AG04450 (cell line): ENCODE measurements at regions not wholly inside any gene's neighbourhood (a gene's known extent, or its start where the extent isn't known, plus 50 kb on each side); places are given as distances from the start of the nearest gene placed in this dataset.

ENCODE experiments used
- CTCF ChIA-PET: fragments of 300-600, 350-600 bp; formaldehyde crosslinking; extraction: SDS; loops from one replicate; lab custom pipeline; 2022; ENCODE audit warnings: antibody characterized with exemption, inconsistent platforms; lab: Charles Lee
- POLR2A ChIA-PET: fragments of 350-600 bp; formaldehyde crosslinking; extraction: SDS; loops from one replicate; lab custom pipeline; 2021; ENCODE audit warnings: antibody characterized with exemption, inconsistent platforms; lab: Yijun Ruan, JAX
- DNase-seq: peaks from one replicate; pipeline ENCODE4 v3.0.0-alpha.2; 2011; ENCODE audit warnings: low read depth, low spot score
- H3K27ac ChIP-seq: one replicate; pipeline ENCODE4 v1.5.1; 2012; ENCODE audit warnings: low read depth, low read length, control low read depth
- H3K27me3 ChIP-seq: one replicate; pipeline ENCODE4 v1.6.0; 2012; ENCODE audit warnings: low read length; ENCODE audit not compliant: control insufficient read depth, insufficient read depth
- H3K4me3 ChIP-seq: 2 replicates; pipeline ENCODE4 v1.5.1; 2011; ENCODE audit warnings: mild to moderate bottlenecking, low read depth, low read length, control low read depth
- H3K9me3 ChIP-seq: 2 replicates; pipeline ENCODE4 v1.5.1; 2012; ENCODE audit warnings: low read length; ENCODE audit not compliant: control insufficient read depth, insufficient read depth
- TF ChIP-seq, protein P1 (sequence below): IDR thresholded peaks from 2 replicates; pipeline ENCODE4 v1.5.1; 2011; ENCODE audit warnings: low read depth, low read length, control low read depth, inconsistent platforms

DNA sequence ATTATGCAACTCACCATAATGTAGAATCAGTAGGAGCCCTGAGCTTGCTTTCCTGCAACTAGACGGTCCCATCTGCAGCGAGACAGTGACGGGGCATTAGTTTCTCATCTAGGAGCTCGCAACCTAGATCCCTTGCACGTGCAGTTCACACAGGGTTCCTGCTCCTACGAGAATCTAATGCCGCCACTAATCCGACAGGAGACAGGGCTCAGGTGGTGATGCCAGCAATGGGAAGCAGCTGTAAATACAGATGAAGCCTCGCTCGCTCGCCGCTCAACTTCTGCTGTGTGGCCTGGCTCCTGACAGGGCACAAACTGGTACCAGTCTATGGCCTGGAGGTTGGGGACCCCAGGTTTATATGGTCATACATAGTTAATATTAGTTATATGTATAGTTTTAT lies 394.5 kb downstream of the NPIPA8 start:
- Histone ChIP-seq H3K27me3 (no peaks in the 10 kb centered on the region), H3K27ac (no peak overlapping the region), H3K9me3 (no peaks in the 10 kb centered on the region; the same call in 1 of the 2 replicates), H3K4me3 (no peak overlapping the region)
- no peak for DNase-seq
- ChIA-PET CTCF (no interaction called here), POLR2A (no interaction called here)
- TF ChIP-seq, protein P1, sequence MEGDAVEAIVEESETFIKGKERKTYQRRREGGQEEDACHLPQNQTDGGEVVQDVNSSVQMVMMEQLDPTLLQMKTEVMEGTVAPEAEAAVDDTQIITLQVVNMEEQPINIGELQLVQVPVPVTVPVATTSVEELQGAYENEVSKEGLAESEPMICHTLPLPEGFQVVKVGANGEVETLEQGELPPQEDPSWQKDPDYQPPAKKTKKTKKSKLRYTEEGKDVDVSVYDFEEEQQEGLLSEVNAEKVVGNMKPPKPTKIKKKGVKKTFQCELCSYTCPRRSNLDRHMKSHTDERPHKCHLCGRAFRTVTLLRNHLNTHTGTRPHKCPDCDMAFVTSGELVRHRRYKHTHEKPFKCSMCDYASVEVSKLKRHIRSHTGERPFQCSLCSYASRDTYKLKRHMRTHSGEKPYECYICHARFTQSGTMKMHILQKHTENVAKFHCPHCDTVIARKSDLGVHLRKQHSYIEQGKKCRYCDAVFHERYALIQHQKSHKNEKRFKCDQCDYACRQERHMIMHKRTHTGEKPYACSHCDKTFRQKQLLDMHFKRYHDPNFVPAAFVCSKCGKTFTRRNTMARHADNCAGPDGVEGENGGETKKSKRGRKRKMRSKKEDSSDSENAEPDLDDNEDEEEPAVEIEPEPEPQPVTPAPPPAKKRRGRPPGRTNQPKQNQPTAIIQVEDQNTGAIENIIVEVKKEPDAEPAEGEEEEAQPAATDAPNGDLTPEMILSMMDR: no peak

DNA sequence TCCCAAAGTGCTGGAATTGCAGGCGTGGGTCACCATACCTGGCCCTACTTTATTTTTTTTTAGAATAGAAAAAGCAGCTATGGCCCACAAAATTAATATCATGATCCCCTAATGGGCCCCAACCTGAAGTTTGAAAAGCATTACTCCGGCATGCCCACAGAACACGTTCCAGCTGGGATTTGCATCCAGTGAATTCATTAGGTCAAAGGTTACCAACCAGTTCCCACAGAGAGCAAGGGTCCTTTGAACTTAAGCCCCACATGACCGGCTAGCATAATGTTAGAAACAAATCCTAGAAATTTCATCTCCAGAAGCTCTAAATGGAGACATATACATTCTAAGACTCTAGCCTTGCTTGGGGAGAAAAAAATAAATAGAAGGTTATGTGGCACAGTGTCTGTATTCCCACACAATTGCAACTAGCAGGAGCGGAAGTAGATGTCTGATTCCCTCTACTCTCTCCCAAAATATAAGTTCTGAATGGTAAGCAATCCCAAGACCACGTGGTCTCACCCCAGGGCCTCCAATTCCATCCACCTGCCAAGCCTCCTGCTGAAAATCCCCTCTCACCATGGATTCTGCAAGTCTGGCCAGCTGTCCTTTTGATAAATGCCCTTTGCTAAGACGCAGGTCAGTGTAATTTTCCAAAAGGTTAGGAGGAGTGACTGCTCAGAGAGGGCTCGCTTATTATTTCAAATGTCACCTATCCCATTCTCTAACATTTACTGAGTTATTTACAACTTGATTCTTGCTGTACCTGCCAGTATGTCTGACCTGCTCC lies 395.8 kb downstream of the NPIPA8 start:
- POLR2A ChIA-PET: no interaction called here
- H3K9me3 ChIP-seq: no peaks in the 10 kb centered on the region
- no peak for DNase-seq
- no peaks in the 10 kb centered on the region for H3K27me3 ChIP-seq
- TF ChIP-seq, protein P1: no peak
- no peak overlapping the region for H3K27ac ChIP-seq
- no peak overlapping the region for H3K4me3 ChIP-seq
- CTCF ChIA-PET: interaction anchor here (1.1 kb wide), 1 partner anchor 19 kb away, joined by 4 read pairs; no protein-coding TSS in a partner anchor

DNA sequence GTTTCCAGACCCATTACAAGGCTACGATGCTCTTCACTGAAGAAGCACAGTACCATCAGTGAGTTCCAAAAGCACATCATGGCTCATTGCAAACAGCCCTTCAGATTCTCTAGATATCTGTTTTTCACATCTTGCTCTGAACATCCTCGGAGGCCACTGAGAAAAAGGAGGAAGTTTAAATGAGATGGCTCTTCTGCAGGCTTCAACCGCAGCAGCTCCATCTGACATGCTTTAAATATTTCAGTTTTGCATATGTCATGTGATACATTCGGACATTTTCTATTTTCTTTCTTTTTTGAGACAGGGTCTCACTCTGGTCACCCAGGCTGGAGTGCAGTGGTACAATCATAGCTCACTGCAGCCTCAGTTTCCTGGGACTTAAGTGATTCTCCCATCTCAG lies 396.8 kb downstream of the NPIPA8 start:
- ChIA-PET CTCF (no interaction called here), POLR2A (no interaction called here)
- H3K4me3 ChIP-seq: no peak overlapping the region
- no peak for DNase-seq
- no peaks in the 10 kb centered on the region for H3K27me3 ChIP-seq
- no peak overlapping the region for H3K27ac ChIP-seq
- TF ChIP-seq, protein P1: no peak
- H3K9me3 ChIP-seq: no peaks in the 10 kb centered on the region; the same call in 1 of the 2 replicates

DNA sequence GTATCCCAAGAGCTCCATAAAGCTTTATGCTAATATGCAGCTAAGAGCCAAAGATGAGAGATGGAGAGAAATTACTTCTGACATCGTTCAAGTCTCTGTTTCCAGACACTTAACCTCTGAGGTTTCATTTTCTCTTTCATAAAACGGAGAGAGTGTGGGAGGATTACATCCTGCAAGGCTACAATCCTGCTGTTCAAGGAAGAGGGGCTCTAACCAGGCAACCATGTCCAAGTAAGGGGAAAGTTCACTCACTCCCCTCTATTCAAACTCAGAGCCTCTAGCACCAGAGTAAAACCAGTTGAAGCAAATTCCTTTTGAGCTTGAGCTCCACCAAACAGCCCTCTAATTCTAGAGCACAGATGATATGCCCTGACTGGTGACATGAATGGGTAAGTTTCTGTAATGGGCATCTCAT lies 397.4 kb downstream of the NPIPA8 start:
- no peak overlapping the region for H3K4me3 ChIP-seq
- ChIA-PET CTCF (no interaction called here), POLR2A (no interaction called here)
- no peaks in the 10 kb centered on the region; the same call in 1 of the 2 replicates for H3K9me3 ChIP-seq
- TF ChIP-seq, protein P1: no peak
- H3K27me3 ChIP-seq: no peaks in the 10 kb centered on the region
- DNase-seq: no peak
- H3K27ac ChIP-seq: no peak overlapping the region

DNA sequence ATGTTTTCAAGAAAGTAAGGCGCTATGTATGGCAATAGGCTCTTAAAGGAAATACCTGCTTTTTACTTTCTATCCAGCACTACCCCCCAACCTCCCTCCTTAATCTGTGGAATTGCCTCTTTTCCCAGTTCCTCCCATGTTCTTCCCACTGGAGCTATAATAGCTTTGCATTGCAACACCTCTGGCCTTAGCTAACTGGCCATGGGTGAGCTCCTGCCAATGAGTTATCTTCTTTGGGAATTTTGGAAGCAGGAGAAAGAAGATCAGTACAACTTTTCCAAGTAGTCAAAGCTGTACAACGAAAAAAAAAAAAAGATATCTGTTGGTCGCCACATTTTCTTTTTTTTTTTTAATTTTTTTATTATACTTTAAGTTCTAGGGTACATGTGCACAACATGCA lies 398.0 kb downstream of the NPIPA8 start:
- no peaks in the 10 kb centered on the region for H3K27me3 ChIP-seq
- no peaks in the 10 kb centered on the region; the same call in 1 of the 2 replicates for H3K9me3 ChIP-seq
- DNase-seq: no peak
- TF ChIP-seq, protein P1: no peak
- CTCF ChIA-PET: no interaction called here
- H3K4me3 ChIP-seq: no peak overlapping the region
- no peak overlapping the region for H3K27ac ChIP-seq
- POLR2A ChIA-PET: no interaction called here
